ENCODE measurements at regions not wholly inside any gene's neighbourhood (a gene's known extent, or its start where the extent isn't known, plus 50 kb on each side); places are given as distances from the start of the nearest gene placed in this dataset.
"Not testable (repeated sequence)": the region's sequence is repeated elsewhere in the genome, so short reads cannot be mapped to it uniquely, and the experiment has no call there.

GRCh38 chr7:67928141-67928540, 931.5 kb downstream of the TYW1 start:
- Histone ChIP-seq H3K9me3 (peaks cover 0 to 3% (median 0%) of the 10 kb centered on the region in 4 donors), H3K4me3 (no peak overlapping the region), H3K36me3 (no peaks in the 10 kb centered on the region), H3K27ac (no peak overlapping the region), H3K4me1 (no peaks in the 10 kb centered on the region), H3K27me3 (no peaks in the 10 kb centered on the region)
- intact Hi-C loops (cut with DNase I), result no loop called here
- TF ChIP-seq POLR2A (IDR thresholded peaks at IDR 0.05) (no peak), EP300 (IDR thresholded peaks at IDR 0.05) (no peak), POLR2AphosphoS5 (IDR thresholded peaks at IDR 0.05) (no peak)
- TF ChIP-seq, protein P1, sequence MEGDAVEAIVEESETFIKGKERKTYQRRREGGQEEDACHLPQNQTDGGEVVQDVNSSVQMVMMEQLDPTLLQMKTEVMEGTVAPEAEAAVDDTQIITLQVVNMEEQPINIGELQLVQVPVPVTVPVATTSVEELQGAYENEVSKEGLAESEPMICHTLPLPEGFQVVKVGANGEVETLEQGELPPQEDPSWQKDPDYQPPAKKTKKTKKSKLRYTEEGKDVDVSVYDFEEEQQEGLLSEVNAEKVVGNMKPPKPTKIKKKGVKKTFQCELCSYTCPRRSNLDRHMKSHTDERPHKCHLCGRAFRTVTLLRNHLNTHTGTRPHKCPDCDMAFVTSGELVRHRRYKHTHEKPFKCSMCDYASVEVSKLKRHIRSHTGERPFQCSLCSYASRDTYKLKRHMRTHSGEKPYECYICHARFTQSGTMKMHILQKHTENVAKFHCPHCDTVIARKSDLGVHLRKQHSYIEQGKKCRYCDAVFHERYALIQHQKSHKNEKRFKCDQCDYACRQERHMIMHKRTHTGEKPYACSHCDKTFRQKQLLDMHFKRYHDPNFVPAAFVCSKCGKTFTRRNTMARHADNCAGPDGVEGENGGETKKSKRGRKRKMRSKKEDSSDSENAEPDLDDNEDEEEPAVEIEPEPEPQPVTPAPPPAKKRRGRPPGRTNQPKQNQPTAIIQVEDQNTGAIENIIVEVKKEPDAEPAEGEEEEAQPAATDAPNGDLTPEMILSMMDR (IDR thresholded peaks at IDR 0.05), result no peak
- no peak for DNase-seq
- WGBS, 2 donors, result 60 to 72% methylated on average over 5 of the region's 5 CpGs

DNA sequence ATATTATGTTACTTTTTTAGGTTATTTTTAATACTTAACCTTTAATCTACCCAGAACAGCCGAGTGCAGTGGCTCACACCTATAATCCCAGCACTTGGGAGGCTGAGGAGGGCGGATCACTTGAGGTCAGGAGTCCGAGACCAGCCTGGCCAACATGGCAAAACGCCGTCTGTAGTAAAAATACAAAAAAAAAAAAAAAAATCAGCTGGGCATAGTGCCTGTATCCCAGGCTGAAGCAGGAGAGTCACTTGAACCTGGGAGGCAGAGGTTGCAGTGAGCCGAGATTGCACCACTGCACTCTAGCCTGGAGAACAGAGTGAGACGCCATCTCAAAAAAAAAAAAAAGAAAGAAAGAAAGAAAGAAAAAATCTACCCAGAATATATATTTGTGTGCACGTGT, 939.8 kb downstream of the TYW1 start:
- intact Hi-C loops (cut with DNase I); H3K27ac ChIP-seq; H3K36me3 ChIP-seq; H3K27me3 ChIP-seq; H3K9me3 ChIP-seq; DNase-seq; H3K4me3 ChIP-seq: not testable (repeated sequence)
- H3K4me1 ChIP-seq, result peaks cover 0 to 12% (median 11%) of the 10 kb centered on the region in 4 donors
- 73 to 81% methylated on average over 8 of the region's 8 CpGs for WGBS, 2 donors

GRCh38 chr7:67940400-67940799, 943.8 kb downstream of the TYW1 start:
- TF ChIP-seq POLR2A (IDR thresholded peaks at IDR 0.05) (no peak), POLR2AphosphoS5 (IDR thresholded peaks at IDR 0.05) (no peak), EP300 (IDR thresholded peaks at IDR 0.05) (no peak)
- TF ChIP-seq, protein P1 (IDR thresholded peaks at IDR 0.05), result no peak

GRCh38 chr7:67947191-67947590, 950.6 kb downstream of the TYW1 start:
- Histone ChIP-seq H3K27ac (no peak overlapping the region), H3K4me1 (no peaks in the 10 kb centered on the region), H3K4me3 (no peak overlapping the region), H3K9me3 (peaks cover 0 to 6% (median 0%) of the 10 kb centered on the region in 4 donors), H3K27me3 (no peaks in the 10 kb centered on the region), H3K36me3 (no peaks in the 10 kb centered on the region)
- WGBS, 2 donors, result 63 to 81% methylated on average over 2 of the region's 2 CpGs
- intact Hi-C loops (cut with DNase I), result no loop called here
- no peak for DNase-seq
- TF ChIP-seq POLR2A (IDR thresholded peaks at IDR 0.05) (no peak), POLR2AphosphoS5 (IDR thresholded peaks at IDR 0.05) (no peak), EP300 (IDR thresholded peaks at IDR 0.05) (no peak)

More at GRCh38 chr7:67940400-67940799, 943.8 kb downstream of the TYW1 start:
- no peak overlapping the region for H3K4me3 ChIP-seq
- no peak overlapping the region for H3K27ac ChIP-seq
- peaks cover 0 to 6% (median 0%) of the 10 kb centered on the region in 4 donors for H3K9me3 ChIP-seq
- H3K27me3 ChIP-seq, result no peaks in the 10 kb centered on the region
- intact Hi-C loops (cut with DNase I), result no loop called here
- peaks cover 0 to 12% (median 11%) of the 10 kb centered on the region in 4 donors for H3K4me1 ChIP-seq
- 96 to 97% methylated on average over 13 of the region's 13 CpGs for WGBS, 2 donors
- no peaks in the 10 kb centered on the region for H3K36me3 ChIP-seq
- DNase-seq, result no peak

GRCh38 chr7:67947646-67948045, 951.0 kb downstream of the TYW1 start:
- intact Hi-C loops (cut with DNase I), result no loop called here
- DNase-seq, result no peak
- peaks cover 0 to 6% (median 0%) of the 10 kb centered on the region in 4 donors for H3K9me3 ChIP-seq
- no peaks in the 10 kb centered on the region for H3K4me1 ChIP-seq
- TF ChIP-seq, protein P1 (IDR thresholded peaks at IDR 0.05), result no peak
- TF ChIP-seq POLR2AphosphoS5 (IDR thresholded peaks at IDR 0.05) (no peak), POLR2A (IDR thresholded peaks at IDR 0.05) (no peak), EP300 (IDR thresholded peaks at IDR 0.05) (no peak)
- WGBS, 2 donors, result 89 to 91% methylated on average over 5 of the region's 5 CpGs
- no peak overlapping the region for H3K4me3 ChIP-seq
- no peaks in the 10 kb centered on the region for H3K27me3 ChIP-seq
- H3K27ac ChIP-seq, result no peak overlapping the region
- H3K36me3 ChIP-seq, result no peaks in the 10 kb centered on the region
